HG03135 (cell line): ENCODE measurements at regions not wholly inside any gene's neighbourhood (a gene's known extent, or its start where the extent isn't known, plus 50 kb on each side); places are given as distances from the start of the nearest gene placed in this dataset.
"Not testable (repeated sequence)": the region's sequence is repeated elsewhere in the genome, so short reads cannot be mapped to it uniquely, and the experiment has no call there.

ENCODE experiments used
- ATAC-seq: cut with Tn5 transposase; IDR thresholded peaks from one replicate; pipeline ENCODE4 v1.9.1; 2021; ENCODE audit warnings: mild to moderate bottlenecking, moderate library complexity; ENCODE audit not compliant: unreplicated experiment

GRCh38 chr16:65727534-65728137, 605.8 kb upstream of the CDH11 start:
- no peak for ATAC-seq

GRCh38 chr16:65725156-65725845, 603.4 kb upstream of the CDH11 start:
- no peak for ATAC-seq

GRCh38 chr16:65722429-65722828, 600.6 kb upstream of the CDH11 start:
- ATAC-seq: no peak

- ATAC-seq: no peak
These were observed 596.0 kb upstream of the CDH11 start for GRCh38 chr16:65717846-65718245.

- ATAC-seq: no peak
These were observed 595.2 kb upstream of the CDH11 start for GRCh38 chr16:65716737-65717700.

- no peak for ATAC-seq
These were observed 591.4 kb upstream of the CDH11 start for GRCh38 chr16:65713181-65713808.

GRCh38 chr16:65710107-65710506, 588.2 kb upstream of the CDH11 start:
- no peak for ATAC-seq

GRCh38 chr16:65704866-65705265, 583.0 kb upstream of the CDH11 start:
- no peak for ATAC-seq

- ATAC-seq: no peak
These were observed 581.0 kb upstream of the CDH11 start for GRCh38 chr16:65702707-65703402.

GRCh38 chr16:65700596-65700995, 578.7 kb upstream of the CDH11 start:
- ATAC-seq: no peak

- no peak for ATAC-seq
These were observed 577.0 kb upstream of the CDH11 start for GRCh38 chr16:65698791-65699321.

- no peak for ATAC-seq
These were observed 575.7 kb upstream of the CDH11 start for GRCh38 chr16:65697521-65697920.

- no peak for ATAC-seq
These were observed 575.2 kb upstream of the CDH11 start for GRCh38 chr16:65697065-65697464.

- not testable (repeated sequence) for ATAC-seq
These were observed 570.0 kb upstream of the CDH11 start for GRCh38 chr16:65691846-65692245.

- ATAC-seq: no peak
These were observed 567.9 kb upstream of the CDH11 start for GRCh38 chr16:65689726-65690125.

GRCh38 chr16:65688301-65688700, 566.4 kb upstream of the CDH11 start:
- no peak for ATAC-seq

- no peak for ATAC-seq
These were observed 562.4 kb upstream of the CDH11 start for GRCh38 chr16:65684230-65684629.

- ATAC-seq: no peak
These were observed 559.5 kb upstream of the CDH11 start for GRCh38 chr16:65681406-65681805.

GRCh38 chr16:65679785-65680184, 557.9 kb upstream of the CDH11 start:
- no peak for ATAC-seq

GRCh38 chr16:65675161-65675560, 553.3 kb upstream of the CDH11 start:
- ATAC-seq: no peak
